Kidney tubule cell (primary cell): ENCODE measurements at regions not wholly inside any gene's neighbourhood (a gene's known extent, or its start where the extent isn't known, plus 50 kb on each side); places are given as distances from the start of the nearest gene placed in this dataset.

Experiments
- DNase-seq: peaks from one replicate; pipeline ENCODE4 v3.0.0-alpha.2; 2018; ENCODE audit warnings: low spot score

DNA sequence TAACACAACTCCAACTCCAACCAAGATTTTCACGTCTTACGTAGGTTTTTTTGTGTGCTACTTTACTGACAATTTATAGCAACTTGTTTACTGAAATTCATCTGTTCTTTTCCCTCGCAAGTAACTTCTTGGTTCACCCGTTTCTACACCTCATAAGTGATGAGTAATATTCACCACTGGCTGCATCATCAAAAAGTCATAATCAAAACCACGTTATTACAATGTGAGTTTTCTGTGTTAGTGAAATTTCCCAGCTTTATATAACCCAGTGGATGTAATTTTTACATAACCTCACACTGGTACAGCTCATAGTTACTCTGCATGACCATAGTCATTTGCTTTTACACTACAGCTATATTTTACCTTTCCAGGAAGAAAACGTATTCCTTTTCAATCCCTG is 401.1 kb upstream of the LYPLAL1 start:
- DNase-seq, result peak; percentile 43

DNA sequence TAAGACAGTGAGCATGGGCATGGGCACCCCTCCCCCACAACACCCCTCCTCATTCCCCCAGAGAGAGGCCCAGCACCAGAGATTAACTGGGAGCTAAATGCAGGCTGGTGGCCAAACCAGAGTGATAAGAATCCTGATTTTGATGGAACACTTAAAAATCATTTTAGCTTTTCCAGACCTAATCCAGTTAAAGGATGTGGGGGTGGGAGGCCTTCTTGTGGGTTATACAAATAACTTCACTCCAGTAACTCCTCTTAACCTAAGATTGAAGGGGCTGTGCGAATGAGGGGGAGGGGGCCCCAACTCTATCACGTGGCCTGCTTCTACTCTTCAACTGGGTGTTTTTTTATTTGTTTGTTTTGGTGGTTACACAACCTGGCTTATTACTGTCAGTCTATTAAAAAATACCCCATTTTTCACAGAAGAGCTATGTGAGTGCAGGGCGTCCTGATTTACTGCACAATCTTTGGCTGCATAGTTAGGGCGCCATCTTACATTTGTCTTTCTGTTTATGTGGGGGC is 398.1 kb upstream of the LYPLAL1 start:
- no peak for DNase-seq

- DNase-seq, result no peak
Observed at GRCh38 chr1:218778257-218779126, 395.2 kb upstream of the LYPLAL1 start.

DNA sequence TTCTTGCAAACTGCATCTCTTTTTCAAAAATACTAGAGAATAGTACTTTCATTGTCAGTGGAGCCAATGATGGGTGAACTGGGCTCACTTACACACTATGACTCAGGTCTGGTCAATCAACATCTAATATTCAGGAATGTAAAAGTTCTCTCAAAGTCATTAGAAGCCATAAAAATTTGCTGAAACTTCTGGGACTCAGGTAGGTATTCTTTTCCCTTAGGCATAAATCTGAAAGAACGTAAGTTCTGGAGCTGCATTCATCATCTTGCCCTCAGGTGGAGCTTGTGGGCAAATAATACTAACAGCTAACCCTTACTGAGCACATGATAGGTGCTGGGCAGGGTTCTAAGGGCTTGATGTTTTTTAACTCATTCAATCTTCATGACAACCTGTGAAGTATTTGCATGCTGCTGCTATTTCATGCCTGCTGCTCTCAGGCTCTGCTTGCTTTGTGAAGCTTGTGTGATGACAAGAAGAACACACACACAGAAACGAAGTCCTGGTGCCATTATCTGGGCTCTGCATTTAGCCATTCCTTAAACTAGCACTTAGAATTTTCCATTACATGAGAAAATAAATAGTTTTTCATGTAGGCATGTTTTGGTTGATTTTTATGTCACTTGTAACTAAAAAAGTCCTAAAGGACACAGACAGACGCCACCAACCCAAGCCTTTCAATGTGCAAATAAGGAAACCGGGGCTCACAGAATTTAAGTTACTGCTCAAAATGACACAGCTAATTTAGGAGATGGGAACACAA is 394.2 kb upstream of the LYPLAL1 start:
- DNase-seq, result peak; percentile 88

- DNase-seq, result no peak
Observed at GRCh38 chr1:218783131-218783530, 390.5 kb upstream of the LYPLAL1 start.

- DNase-seq, result no peak
Observed at GRCh38 chr1:218783916-218784315, 389.8 kb upstream of the LYPLAL1 start.

DNA sequence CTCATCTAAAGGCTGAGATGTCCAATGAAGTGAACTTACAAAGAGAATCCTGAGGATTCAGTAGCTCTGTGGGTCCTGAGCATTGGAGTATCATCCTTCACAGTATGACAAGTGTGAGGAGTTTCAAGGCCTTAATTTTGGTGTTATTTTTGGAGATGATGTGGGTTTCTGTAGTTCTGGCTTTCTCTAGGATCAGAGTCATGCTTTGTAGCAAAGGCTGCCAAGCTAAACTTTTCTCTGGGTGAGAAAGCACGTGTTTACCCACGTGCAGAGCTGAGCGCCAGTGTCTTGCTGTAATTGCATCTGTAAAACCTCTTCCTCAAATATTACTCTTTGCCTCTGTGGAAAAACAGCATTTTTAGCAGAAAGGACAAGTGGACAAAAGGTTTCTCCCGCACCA is 387.8 kb upstream of the LYPLAL1 start:
- DNase-seq, result peak; percentile 5

- no peak for DNase-seq
Observed at GRCh38 chr1:218787826-218788225, 385.9 kb upstream of the LYPLAL1 start.

GRCh38 chr1:218796773-218797172 is 376.9 kb upstream of the LYPLAL1 start:
- DNase-seq, result no peak

DNA sequence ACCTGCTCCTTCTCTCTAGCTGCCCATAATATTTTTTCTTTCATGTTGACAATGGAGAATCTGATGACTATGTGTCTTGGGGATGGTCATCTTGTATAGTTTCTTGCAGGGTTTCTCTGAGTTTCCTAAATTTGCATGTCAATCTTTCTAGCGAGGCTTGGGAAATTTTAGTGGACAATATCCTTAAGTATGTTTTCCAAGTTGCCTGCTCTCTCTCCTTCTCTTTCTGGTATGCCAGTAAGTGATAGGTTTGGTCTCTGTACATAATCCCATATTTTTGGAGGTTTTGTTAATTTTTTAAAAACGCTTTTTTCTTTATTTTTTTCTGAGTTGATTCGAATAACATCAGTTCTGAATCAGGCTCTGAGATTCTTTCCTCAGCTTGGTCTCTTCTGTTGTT is 370.9 kb upstream of the LYPLAL1 start:
- no peak for DNase-seq

DNA sequence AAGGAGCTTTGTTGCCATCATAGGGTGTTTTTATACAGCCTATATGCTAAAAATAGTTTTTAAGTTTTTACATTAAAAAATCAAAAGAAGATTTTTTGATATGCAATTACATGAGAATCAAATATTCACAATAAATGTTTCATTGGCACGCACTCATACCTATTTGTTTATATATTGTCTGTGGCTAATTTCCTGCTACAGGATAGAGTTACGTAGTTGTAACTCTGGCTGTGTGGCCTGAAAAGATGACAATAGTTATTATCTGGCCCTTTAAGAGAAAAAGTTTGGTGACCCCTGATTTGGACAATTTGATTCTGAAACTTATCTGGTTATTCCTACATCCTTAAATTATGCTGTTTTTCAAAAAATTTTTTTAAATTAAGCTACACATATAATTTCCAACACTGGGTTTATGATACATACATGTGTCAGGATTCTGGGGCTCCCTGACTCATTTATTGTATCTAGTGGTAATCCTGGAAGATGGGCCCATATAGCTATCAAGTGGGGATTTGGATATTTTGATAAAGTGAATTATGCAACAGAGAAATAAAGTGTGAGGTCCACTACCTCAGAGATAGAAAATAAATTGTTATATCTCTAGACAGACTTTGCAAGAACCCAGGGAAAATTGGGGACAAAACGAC is 370.2 kb upstream of the LYPLAL1 start:
- DNase-seq, result no peak

DNA sequence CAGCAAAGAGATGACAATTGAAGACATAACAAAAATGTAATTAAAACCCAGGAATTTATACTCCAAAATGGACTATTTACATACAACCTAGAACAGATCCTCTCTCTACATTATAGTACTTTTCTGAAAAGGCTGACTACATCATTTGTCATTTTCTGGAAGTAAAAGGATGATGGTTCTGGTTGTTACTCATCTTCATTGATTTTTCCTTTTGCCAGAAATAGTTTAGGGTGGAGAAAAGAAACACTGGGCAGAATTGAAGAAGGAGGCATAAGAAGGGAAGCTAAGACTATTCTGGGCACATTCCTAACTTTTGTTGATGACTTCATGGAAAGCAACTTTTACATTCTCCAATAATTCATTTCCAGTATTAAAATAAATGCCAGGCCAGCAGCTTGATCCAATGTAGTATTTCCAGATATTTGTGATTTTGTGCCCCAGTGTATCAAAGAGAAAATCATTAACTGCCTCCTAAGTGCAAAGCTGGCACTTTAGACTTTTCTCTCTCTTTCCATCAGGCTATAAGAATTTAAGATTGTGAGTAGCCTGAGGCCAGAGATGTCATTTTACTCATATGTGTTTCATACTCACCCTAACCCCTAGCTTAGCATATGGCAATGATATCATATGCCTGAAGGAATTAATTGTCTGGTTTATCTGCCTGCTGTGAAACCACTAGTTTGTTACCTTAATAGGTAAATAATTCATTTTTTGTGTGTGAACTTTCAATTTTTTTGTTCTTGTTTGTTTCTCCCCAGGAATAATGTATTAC is 369.5 kb upstream of the LYPLAL1 start:
- DNase-seq, result peak; percentile 38

DNA sequence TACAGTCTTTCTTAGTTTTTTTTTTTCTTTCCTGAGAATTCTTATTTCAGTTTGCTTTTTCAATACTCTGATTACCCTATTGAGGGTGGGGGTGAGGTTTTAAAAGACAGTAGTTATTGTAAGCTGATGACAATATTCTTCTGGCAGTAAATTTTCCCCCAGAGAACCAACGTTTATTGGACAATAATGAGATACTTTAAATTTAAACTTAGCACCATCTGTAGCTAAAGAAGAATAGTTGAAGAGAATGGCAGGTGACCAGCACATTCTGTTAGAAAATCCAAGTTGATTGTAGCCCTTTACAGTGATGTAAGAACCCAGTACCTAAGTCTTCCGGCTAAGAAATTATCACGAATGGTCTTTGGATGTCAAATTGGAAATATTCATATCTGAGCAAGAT is 364.6 kb upstream of the LYPLAL1 start:
- no peak for DNase-seq

GRCh38 chr1:218809625-218810024 is 364.1 kb upstream of the LYPLAL1 start:
- peak; percentile 20 for DNase-seq

DNA sequence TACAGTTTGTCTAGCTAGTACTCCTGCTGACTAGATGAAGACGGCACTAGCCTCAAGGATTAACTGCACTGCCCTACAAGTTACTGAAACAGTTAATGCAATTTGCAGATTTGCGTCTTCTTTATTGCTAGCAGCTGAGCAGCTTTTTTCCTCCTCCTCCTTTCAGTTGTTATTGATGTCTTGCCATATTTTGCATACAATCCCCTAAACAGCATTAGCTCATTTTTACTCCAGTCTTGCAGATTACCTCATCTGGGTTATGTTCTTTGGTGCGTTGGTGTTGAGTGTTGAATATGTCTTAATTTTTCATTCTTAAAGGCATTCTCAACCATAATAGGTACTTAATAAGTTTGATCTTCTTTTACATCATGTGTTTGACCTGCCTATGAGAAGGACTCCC is 363.4 kb upstream of the LYPLAL1 start:
- no peak for DNase-seq

GRCh38 chr1:218811497-218811896 is 362.2 kb upstream of the LYPLAL1 start:
- no peak for DNase-seq

DNA sequence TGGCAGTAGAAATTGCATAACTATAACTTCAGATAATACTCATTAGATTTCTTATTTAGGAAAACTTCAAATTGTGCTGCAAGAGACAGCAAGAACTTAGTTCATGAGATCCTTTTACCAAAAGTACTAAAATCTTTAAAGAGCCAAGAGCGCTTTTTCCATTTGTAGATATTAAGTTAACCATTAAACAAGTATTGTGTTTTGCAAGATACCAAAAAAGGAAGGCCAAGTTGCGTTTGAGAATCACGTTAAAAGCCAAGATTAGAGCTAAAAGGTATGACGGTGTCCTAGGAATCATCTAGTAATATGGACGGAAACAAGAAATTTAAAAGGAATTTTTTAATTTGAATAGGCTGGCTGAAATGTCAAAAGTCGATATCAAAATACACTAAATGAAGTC is 361.3 kb upstream of the LYPLAL1 start:
- no peak for DNase-seq

- peak; percentile 20 for DNase-seq
Observed at GRCh38 chr1:218813237-218813636, 360.4 kb upstream of the LYPLAL1 start.

DNA sequence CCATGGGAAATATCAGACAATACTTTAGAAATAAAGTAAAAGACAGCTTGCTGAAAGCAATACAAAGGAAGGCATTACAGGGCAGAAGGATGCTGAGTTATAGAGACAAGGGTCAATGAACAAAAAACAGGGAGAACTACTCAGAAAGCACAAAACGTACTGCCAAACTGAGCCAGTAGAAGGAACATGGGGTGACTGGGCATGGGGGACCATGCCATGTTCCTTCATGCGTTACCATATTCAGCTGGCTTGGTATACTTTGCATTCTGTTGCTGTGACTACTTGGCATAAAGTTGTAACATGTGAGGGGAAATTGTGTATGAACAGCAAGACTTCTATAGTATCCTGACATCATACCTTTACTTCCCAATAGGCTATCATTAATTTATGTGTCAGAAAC is 358.6 kb upstream of the LYPLAL1 start:
- DNase-seq, result peak; percentile 13

DNA sequence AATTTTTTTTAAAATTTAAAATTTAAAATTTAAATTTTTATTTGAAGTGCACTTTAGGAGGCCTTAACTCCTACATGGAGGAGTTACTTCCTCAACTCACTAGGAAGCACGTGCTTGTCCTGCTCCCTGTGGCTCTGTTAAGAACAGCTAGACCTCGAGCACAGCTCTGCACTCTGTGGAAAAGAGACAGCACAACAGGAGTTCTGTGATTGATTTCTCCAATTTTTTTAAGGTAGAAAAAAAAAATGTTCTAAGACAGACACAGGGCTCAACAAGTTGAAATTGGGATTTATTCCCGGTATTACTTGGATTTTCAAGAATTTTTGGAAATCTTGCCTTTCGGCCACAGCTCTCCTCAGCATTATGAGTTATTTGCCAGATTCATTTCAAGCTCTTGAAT is 356.6 kb upstream of the LYPLAL1 start:
- DNase-seq, result no peak

DNA sequence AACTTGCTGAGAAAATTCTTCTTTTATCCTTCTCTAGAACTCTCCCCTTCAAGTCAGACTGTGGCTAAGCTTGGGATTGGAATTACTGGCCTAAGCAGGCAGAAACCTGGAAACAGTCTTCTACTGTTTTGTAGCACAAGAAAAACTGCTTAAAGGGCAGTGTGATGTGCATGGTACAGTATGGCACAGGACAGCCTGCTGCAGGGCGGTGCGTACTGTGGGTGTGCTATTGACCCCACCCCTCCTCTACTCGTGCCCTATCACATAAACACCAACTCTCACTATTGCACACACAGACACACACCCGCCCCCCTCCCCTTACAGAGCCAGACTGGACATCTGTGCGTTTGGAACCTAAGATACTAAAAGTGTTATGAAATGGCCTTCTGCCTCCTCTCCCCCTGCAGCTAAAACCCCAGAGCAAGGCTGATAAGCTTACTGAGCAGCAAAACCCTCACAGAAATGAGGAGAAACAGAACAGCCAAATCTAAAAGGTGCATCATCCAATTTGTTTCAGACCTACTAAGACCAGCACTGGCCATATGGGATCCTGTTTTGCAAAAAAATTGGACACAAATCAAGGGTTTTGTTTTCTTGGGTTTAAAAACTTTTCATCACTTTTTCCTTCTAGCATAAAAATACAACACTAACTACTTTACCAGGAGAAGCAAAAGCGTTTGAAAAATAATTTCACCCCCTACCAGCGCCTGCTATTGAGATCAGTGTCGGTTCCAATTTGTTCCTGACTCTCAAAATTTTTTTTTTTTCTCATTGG is 355.8 kb upstream of the LYPLAL1 start:
- DNase-seq, result no peak
